H1 (cell line): ENCODE measurements at regions not wholly inside any gene's neighbourhood (a gene's known extent, or its start where the extent isn't known, plus 50 kb on each side); places are given as distances from the start of the nearest gene placed in this dataset.

ENCODE experiments used
- CTCF ChIA-PET: fragments of 300-600 bp; sonication (Branson Sonifier 250); formaldehyde crosslinking; loops from one replicate; lab custom pipeline; 2021; ENCODE audit not compliant: partially characterized antibody; lab: Charles Lee
- POLR2A ChIA-PET: fragments of 300-600 bp; sonication (Branson Sonifier 250); formaldehyde crosslinking; loops from one replicate; lab custom pipeline; 2021; ENCODE audit warnings: inconsistent platforms; ENCODE audit not compliant: partially characterized antibody; lab: Charles Lee
- DNase-seq, 2 experiments: peaks; one replicate each; pipeline versions ENCODE4 v3.0.0 to v3.0.0-alpha.2; 2010 to 2022; ENCODE audit warnings: low spot score in 2 of 2, low read depth in 1 of 2, mixed read lengths in 1 of 2
- FAIRE-seq: peaks from 2 replicates; lab custom pipeline; 2011; peaks lifted over from hg19 to GRCh38; lab: Jason Lieb, UNC
- H2AFZ ChIP-seq: 2 replicates; pipeline ENCODE4 v1.8.1; 2012; ENCODE audit warnings: low read length, inconsistent platforms
- H2AK5ac ChIP-seq: 2 replicates; pipeline ENCODE4 v1.6.1; 2013; ENCODE audit warnings: low read depth, low read length
- H2BK120ac ChIP-seq: replicated peaks from 2 replicates; pipeline ENCODE3; 2013; ENCODE audit warnings: low read depth, low read length, inconsistent platforms
- H2BK12ac ChIP-seq: 2 replicates; pipeline ENCODE4 v1.6.1; 2013; ENCODE audit warnings: low read depth, low read length
- H2BK15ac ChIP-seq: 2 replicates; pipeline ENCODE4 v1.6.1; 2013; ENCODE audit warnings: low read length
- H2BK20ac ChIP-seq: 2 replicates; pipeline ENCODE4 v1.6.1; 2013; ENCODE audit warnings: low read length
- H2BK5ac ChIP-seq: 2 replicates; pipeline ENCODE4 v1.6.1; 2013; ENCODE audit warnings: low read depth, low read length
- H3K14ac ChIP-seq: 2 replicates; pipeline ENCODE4 v1.6.1; 2013; ENCODE audit warnings: inconsistent platforms; ENCODE audit not compliant: insufficient read length
- H3K18ac ChIP-seq: 2 replicates; pipeline ENCODE4 v1.6.1; 2013; ENCODE audit warnings: low read length; ENCODE audit errors: extremely low read depth
- H3K23ac ChIP-seq: 2 replicates; pipeline ENCODE4 v1.6.1; 2013; ENCODE audit warnings: inconsistent platforms; ENCODE audit not compliant: insufficient read length
- H3K23me2 ChIP-seq: 2 replicates; pipeline ENCODE4 v1.6.1; 2013; ENCODE audit warnings: low read depth, low read length
- H3K27ac ChIP-seq: 2 replicates; pipeline ENCODE4 v1.6.1; 2011; ENCODE audit warnings: low read depth, low read length, inconsistent platforms
- H3K27me3 ChIP-seq, 4 experiments: replicated peaks in 1 of 4; 1 replicate in 1 of 4; 2 replicates in 3 of 4; pipeline versions ENCODE4 v1.6.1 to v1.8.1; 2011 to 2013; ENCODE audit warnings: low read length in 3 of 4, mild to moderate bottlenecking in 3 of 4, inconsistent platforms in 2 of 4, mixed read lengths in 2 of 4, moderate library complexity in 1 of 4; ENCODE audit not compliant: control insufficient read depth in 3 of 4, insufficient read depth in 3 of 4; ENCODE audit errors: extremely low read depth in 1 of 4
- H3K36me3 ChIP-seq, 4 experiments: 2 replicates each; pipeline versions ENCODE4 v1.6.1 to v1.8.1; 2011 to 2013; ENCODE audit warnings: mild to moderate bottlenecking in 4 of 4, low read length in 3 of 4, moderate library complexity in 2 of 4, control low read depth in 1 of 4, inconsistent platforms in 1 of 4; ENCODE audit not compliant: insufficient read depth in 4 of 4, control insufficient read depth in 2 of 4
- H3K4ac ChIP-seq: replicated peaks from 2 replicates; pipeline ENCODE3; 2013; ENCODE audit warnings: low read length, low read depth, mixed read lengths, inconsistent platforms; ENCODE audit not compliant: insufficient read length
- H3K4me1 ChIP-seq, 4 experiments: replicated peaks in 1 of 4; 1 replicate in 1 of 4; 2 replicates in 3 of 4; pipeline versions ENCODE4 v1.6.1 to v1.8.1; 2011 to 2013; ENCODE audit warnings: low read length in 3 of 4, inconsistent platforms in 2 of 4, mixed read lengths in 1 of 4; ENCODE audit not compliant: insufficient read depth in 4 of 4, control insufficient read depth in 3 of 4
- H3K4me2 ChIP-seq, 2 experiments: 2 replicates each; pipeline versions ENCODE4 v1.6.1 to v1.8.1; 2011 to 2013; ENCODE audit warnings: low read depth in 2 of 2, low read length in 2 of 2, control low read depth in 1 of 2, inconsistent platforms in 1 of 2, mild to moderate bottlenecking in 1 of 2; ENCODE audit not compliant: insufficient read depth in 1 of 2
- H3K4me3 ChIP-seq, 4 experiments: fragments of 200-600, 300-600 bp in 1 of 4; sonication (generic), shearing (Covaris generic), sonication (Bioruptor Twin) in 1 of 4; 2 replicates each; pipeline versions ENCODE4 v1.5.1 to v1.8.1; 2011 to 2016; ENCODE audit warnings: low read length in 4 of 4, low read depth in 3 of 4, control low read depth in 2 of 4, inconsistent platforms in 2 of 4, mild to moderate bottlenecking in 2 of 4, mixed read lengths in 1 of 4, moderate library complexity in 1 of 4; ENCODE audit not compliant: insufficient read depth in 2 of 4; ENCODE audit errors: extremely low read depth in 1 of 4
- H3K56ac ChIP-seq: replicated peaks from 2 replicates; pipeline ENCODE3; 2013; ENCODE audit warnings: low read depth, mild to moderate bottlenecking, mixed read lengths, low read length, inconsistent platforms; ENCODE audit not compliant: insufficient read length
- H3K79me1 ChIP-seq: 2 replicates; pipeline ENCODE4 v1.6.1; 2013; ENCODE audit warnings: low read depth, low read length, control low read depth
- H3K79me2 ChIP-seq, 2 experiments: 2 replicates each; pipeline versions ENCODE4 v1.6.1 to v1.8.1; 2012 to 2013; ENCODE audit warnings: low read length in 2 of 2, mild to moderate bottlenecking in 2 of 2, inconsistent platforms in 1 of 2; ENCODE audit not compliant: insufficient read depth in 2 of 2, control insufficient read depth in 1 of 2
- H3K9ac ChIP-seq, 4 experiments: replicated peaks in 1 of 4; 1 replicate in 1 of 4; 2 replicates in 3 of 4; pipeline versions ENCODE4 v1.6.1 to v1.8.1; 2011 to 2013; ENCODE audit warnings: low read depth in 3 of 4, low read length in 3 of 4, control low read depth in 2 of 4, mild to moderate bottlenecking in 2 of 4, moderate library complexity in 2 of 4, inconsistent platforms in 1 of 4; ENCODE audit errors: extremely low read depth in 1 of 4
- H3K9me3 ChIP-seq, 2 experiments: 2 replicates each; pipeline versions ENCODE4 v1.6.1 to v1.8.1; 2012 to 2013; ENCODE audit warnings: mild to moderate bottlenecking in 2 of 2, moderate library complexity in 2 of 2, control low read depth in 1 of 2, inconsistent platforms in 1 of 2, low read depth in 1 of 2, low read length in 1 of 2, mixed read lengths in 1 of 2; ENCODE audit not compliant: insufficient read depth in 2 of 2
- H4K20me1 ChIP-seq, 2 experiments: replicated peaks in 1 of 2; 2 replicates each; pipeline versions ENCODE3 to v1.8.1; 2011 to 2013; ENCODE audit warnings: inconsistent platforms in 2 of 2, low read length in 2 of 2, mild to moderate bottlenecking in 1 of 2; ENCODE audit not compliant: insufficient read depth in 2 of 2, control insufficient read depth in 1 of 2
- H4K5ac ChIP-seq: 2 replicates; pipeline ENCODE4 v1.6.1; 2013; ENCODE audit warnings: low read length, low read depth, mixed read lengths, inconsistent platforms; ENCODE audit not compliant: insufficient read length
- H4K8ac ChIP-seq: 2 replicates; pipeline ENCODE4 v1.8.0; 2013; ENCODE audit warnings: mild to moderate bottlenecking, moderate library complexity, low read length, inconsistent platforms; ENCODE audit not compliant: insufficient read depth; ENCODE audit errors: extremely low read depth
- H4K91ac ChIP-seq: replicated peaks from 2 replicates; pipeline ENCODE3; 2013; ENCODE audit warnings: low read length, mixed read lengths, inconsistent platforms; ENCODE audit not compliant: insufficient read length
- BACH1 ChIP-seq: IDR thresholded peaks from 2 replicates; pipeline ENCODE4 v1.6.1; 2012; ENCODE audit warnings: low read length, improper control_type of control experiment
- BCL11A ChIP-seq, 2 experiments: IDR thresholded peaks; one replicate each; pipeline ENCODE4 v1.6.1; 2011; ENCODE audit warnings: low read depth in 2 of 2, low read length in 2 of 2, mild to moderate bottlenecking in 2 of 2
- BRCA1 ChIP-seq: IDR thresholded peaks from 2 replicates; pipeline ENCODE4 v1.6.1; 2012; ENCODE audit warnings: low read depth, low read length, improper control_type of control experiment
- CBX5 ChIP-seq: fragments of 300-800, 300-1000 bp; sonication (generic); IDR thresholded peaks from 2 replicates; pipeline ENCODE4 v1.7.1; 2016; ENCODE audit warnings: antibody characterized with exemption, low read length, low read depth
- HDAC6 ChIP-seq: IDR thresholded peaks from one replicate; pipeline ENCODE4 v1.7.1; 2012; ENCODE audit warnings: low read depth, mild to moderate bottlenecking, inconsistent platforms, low read length, moderate library complexity
- KDM1A ChIP-seq: fragments of 200-600, 300-600 bp; sonication (generic); IDR thresholded peaks from 2 replicates; pipeline ENCODE4 v1.7.1; 2016; ENCODE audit warnings: mild to moderate bottlenecking, low read length, borderline replicate concordance
- NANOG ChIP-seq: IDR thresholded peaks from 2 replicates; pipeline ENCODE4 v1.6.1; 2011; ENCODE audit warnings: low read length, low read depth, mild to moderate bottlenecking, inconsistent platforms; ENCODE audit not compliant: insufficient read depth, poor library complexity, severe bottlenecking
- NRF1 ChIP-seq: IDR thresholded peaks from 2 replicates; pipeline ENCODE4 v1.6.1; 2011; ENCODE audit warnings: mild to moderate bottlenecking, low read depth, low read length, improper control_type of control experiment
- POU5F1 ChIP-seq: IDR thresholded peaks from 2 replicates; pipeline ENCODE4 v1.6.1; 2011; ENCODE audit warnings: low read depth, mild to moderate bottlenecking, low read length, moderate library complexity
- RFX5 ChIP-seq: IDR thresholded peaks from 2 replicates; pipeline ENCODE4 v1.6.1; 2011; ENCODE audit warnings: low read depth, low read length, improper control_type of control experiment, borderline replicate concordance
- TBP ChIP-seq: IDR thresholded peaks from 2 replicates; pipeline ENCODE4 v1.6.1; 2011; ENCODE audit warnings: low read depth, low read length, improper control_type of control experiment
- TCF12 ChIP-seq: IDR thresholded peaks from 2 replicates; pipeline ENCODE4 v1.6.1; 2011; ENCODE audit warnings: low read depth, mild to moderate bottlenecking, low read length
- TEAD4 ChIP-seq: IDR thresholded peaks from 2 replicates; pipeline ENCODE4 v1.6.1; 2012; ENCODE audit warnings: low read depth, low read length, inconsistent platforms, mixed read lengths
- WGBS, 2 experiments: shearing (Covaris generic) in 1 of 2; methylation state at CpG; one replicate each; pipeline versions ENCODE4 v1.1.6 to v1.1.7; 2013 to 2015; ENCODE audit warnings: low lambda C conversion rate in 2 of 2, mixed read lengths in 2 of 2, inconsistent platforms in 1 of 2, low coverage in 1 of 2, missing lambda C conversion rate in 1 of 2; ENCODE audit not compliant: insufficient replicate concordance in 2 of 2, insufficient coverage in 1 of 2, insufficient read length in 1 of 2; ENCODE audit errors: extremely low coverage in 1 of 2, missing lambda C conversion rate in 1 of 2; 5-methylcytosine and 5-hydroxymethylcytosine counted together
- TF ChIP-seq, protein P1 (sequence below): IDR thresholded peaks from 2 replicates; pipeline ENCODE4 v1.6.1; 2012; ENCODE audit warnings: inconsistent platforms
- TF ChIP-seq, protein P2 (sequence below): IDR thresholded peaks from 2 replicates; pipeline ENCODE4 v1.6.1; 2011; ENCODE audit warnings: low read length, improper control_type of control experiment

DNA sequence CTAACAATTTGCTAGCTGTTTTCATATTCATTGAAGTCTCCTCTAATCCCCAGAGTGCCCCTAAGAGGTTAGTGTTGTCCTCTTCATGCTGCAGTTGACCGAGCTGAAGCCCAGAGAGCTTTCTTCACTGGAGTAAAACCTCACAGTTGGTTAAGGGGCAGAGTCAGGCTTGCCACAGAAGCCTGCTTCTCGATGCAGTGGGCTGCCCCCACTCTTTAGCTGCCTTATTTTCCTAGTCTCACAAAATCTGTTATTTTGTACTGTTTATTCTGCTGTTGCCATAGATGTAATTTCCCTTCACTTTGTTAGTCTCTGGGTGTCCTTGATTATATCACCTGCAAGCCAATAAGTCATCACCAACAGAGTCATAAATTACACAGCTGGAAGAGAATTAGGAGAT lies 56.3 kb upstream of the ZPBP start:
- Histone ChIP-seq H2BK120ac (no peak overlapping the region), H2BK12ac (no peak overlapping the region), H4K5ac (no peak overlapping the region), H2BK20ac (no peak overlapping the region), H3K23me2 (no peaks in the 10 kb centered on the region), H2BK15ac (no peak overlapping the region), H3K27me3 (no peaks in the 10 kb centered on the region), H3K4me2 (no peak overlapping the region), H2BK5ac (no peak overlapping the region), H2AFZ (no peak overlapping the region), H3K56ac (no peak overlapping the region), H2AK5ac (no peak overlapping the region), H3K79me2 (no peaks in the 10 kb centered on the region), H3K4me3 (no peak overlapping the region), H3K27ac (no peak overlapping the region), H3K4ac (no peak overlapping the region), H3K9ac (no peak overlapping the region), H3K14ac (no peak overlapping the region), H3K79me1 (no peaks in the 10 kb centered on the region), H3K4me1 (no peaks in the 10 kb centered on the region), H4K8ac (no peak overlapping the region), H4K20me1 (no peaks in the 10 kb centered on the region), H3K36me3 (no peaks in the 10 kb centered on the region), H3K23ac (no peak overlapping the region), H3K18ac (no peak overlapping the region), H4K91ac (no peak overlapping the region), H3K9me3 (no peaks in the 10 kb centered on the region)
- FAIRE-seq = no peak
- DNase-seq = no peak
- ChIA-PET CTCF (interaction anchor here (1.0 to 1.9 kb wide), 3 partner anchors 36 to 219 kb away, joined by 3 to 11 read pairs (median 4); no protein-coding TSS in a partner anchor), POLR2A (no interaction called here)
- 87% methylated on average over 2 of the region's 2 CpGs; no CpG with 5 or more reads in 1 of the 2 experiments for WGBS, 2 experiments
- TF ChIP-seq TCF12 = no peak
- TF ChIP-seq POU5F1 = no peak
- no peak for TF ChIP-seq BCL11A (IDR thresholded peaks at IDR 0.05; ENCODE audit: low read depth in 2 of 2, low read length in 2 of 2)
- no peak for TF ChIP-seq BRCA1
- TF ChIP-seq, protein P1, sequence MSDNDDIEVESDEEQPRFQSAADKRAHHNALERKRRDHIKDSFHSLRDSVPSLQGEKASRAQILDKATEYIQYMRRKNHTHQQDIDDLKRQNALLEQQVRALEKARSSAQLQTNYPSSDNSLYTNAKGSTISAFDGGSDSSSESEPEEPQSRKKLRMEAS = no peak
- no peak for TF ChIP-seq CBX5
- TF ChIP-seq TEAD4 = no peak
- TF ChIP-seq BACH1 = no peak
- no peak for TF ChIP-seq NRF1
- TF ChIP-seq, protein P2, sequence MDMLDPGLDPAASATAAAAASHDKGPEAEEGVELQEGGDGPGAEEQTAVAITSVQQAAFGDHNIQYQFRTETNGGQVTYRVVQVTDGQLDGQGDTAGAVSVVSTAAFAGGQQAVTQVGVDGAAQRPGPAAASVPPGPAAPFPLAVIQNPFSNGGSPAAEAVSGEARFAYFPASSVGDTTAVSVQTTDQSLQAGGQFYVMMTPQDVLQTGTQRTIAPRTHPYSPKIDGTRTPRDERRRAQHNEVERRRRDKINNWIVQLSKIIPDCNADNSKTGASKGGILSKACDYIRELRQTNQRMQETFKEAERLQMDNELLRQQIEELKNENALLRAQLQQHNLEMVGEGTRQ = no peak
- no peak for TF ChIP-seq RFX5
- no peak for TF ChIP-seq NANOG
- TF ChIP-seq HDAC6 = no peak
- TF ChIP-seq KDM1A = no peak
- no peak for TF ChIP-seq TBP
